ENCODE measurements at regions not wholly inside any gene's neighbourhood (a gene's known extent, or its start where the extent isn't known, plus 50 kb on each side); places are given as distances from the start of the nearest gene placed in this dataset.

DNA sequence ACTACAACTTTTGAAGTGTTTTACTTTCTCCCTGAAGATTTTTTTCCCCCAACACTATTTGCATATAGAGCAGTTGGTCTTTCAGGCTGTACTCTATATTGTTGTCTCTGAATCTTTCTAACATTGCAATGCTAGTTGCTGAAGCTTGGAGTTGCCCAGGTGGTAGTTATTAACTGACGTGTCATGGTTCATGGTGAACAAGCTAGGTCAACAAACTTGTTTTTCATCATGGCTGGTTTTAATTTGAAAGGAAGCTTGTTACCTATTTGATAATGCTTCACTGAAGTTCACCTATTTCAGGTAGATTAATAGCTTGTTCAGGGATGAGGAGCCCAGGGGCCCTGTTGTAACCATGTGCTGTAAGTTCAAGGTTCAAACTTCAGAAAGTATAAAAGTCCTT, 158.8 kb upstream of the ZEB2 start:
- no peak for TF ChIP-seq EZH2phosphoT487 (IDR thresholded peaks at IDR 0.05; ENCODE audit: borderline replicate concordance, low read length)
- TF ChIP-seq, protein P1, sequence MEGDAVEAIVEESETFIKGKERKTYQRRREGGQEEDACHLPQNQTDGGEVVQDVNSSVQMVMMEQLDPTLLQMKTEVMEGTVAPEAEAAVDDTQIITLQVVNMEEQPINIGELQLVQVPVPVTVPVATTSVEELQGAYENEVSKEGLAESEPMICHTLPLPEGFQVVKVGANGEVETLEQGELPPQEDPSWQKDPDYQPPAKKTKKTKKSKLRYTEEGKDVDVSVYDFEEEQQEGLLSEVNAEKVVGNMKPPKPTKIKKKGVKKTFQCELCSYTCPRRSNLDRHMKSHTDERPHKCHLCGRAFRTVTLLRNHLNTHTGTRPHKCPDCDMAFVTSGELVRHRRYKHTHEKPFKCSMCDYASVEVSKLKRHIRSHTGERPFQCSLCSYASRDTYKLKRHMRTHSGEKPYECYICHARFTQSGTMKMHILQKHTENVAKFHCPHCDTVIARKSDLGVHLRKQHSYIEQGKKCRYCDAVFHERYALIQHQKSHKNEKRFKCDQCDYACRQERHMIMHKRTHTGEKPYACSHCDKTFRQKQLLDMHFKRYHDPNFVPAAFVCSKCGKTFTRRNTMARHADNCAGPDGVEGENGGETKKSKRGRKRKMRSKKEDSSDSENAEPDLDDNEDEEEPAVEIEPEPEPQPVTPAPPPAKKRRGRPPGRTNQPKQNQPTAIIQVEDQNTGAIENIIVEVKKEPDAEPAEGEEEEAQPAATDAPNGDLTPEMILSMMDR (conservative IDR thresholded peaks at IDR 0.05; ENCODE audit: low read depth, low read length), result no peak
- TF ChIP-seq EZH2 (IDR thresholded peaks at IDR 0.05; ENCODE audit: low read length, unreplicated experiment), result no peak

Data from PC-3 (cell line).